Stimulated activated CD4-positive, alpha-beta T cell treated with anti-CD3 and anti-CD28 coated beads, Interleukin-2, amount 100 ng/mL, for 4 hours (primary cell): ENCODE measurements at regions not wholly inside any gene's neighbourhood (a gene's known extent, or its start where the extent isn't known, plus 50 kb on each side); places are given as distances from the start of the nearest gene placed in this dataset.

Experiments
- DNase-seq: peaks from one replicate; pipeline ENCODE4 v3.0.0-alpha.2; 2020; ENCODE audit warnings: low read depth

DNA sequence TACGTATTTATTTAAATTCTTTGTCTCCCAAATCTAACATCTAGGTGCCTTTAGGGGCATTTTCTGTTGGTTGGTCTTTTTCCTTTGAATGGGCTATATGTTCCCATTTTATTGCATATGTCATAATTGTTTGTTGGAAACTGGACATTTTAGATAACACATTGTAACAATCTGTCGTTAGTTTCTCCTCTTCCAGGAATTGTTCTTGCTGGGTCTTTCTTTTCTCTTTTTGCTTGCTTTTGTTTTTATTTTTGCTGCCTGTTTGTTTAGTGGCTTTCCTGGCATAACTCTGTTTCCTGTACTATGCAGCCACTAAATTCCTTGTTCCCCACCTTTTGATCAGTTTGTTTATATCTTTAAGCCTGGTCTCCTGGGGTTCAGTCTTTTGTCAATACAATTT, 244.3 kb upstream of the RTL1 start:
- no peak for DNase-seq

DNA sequence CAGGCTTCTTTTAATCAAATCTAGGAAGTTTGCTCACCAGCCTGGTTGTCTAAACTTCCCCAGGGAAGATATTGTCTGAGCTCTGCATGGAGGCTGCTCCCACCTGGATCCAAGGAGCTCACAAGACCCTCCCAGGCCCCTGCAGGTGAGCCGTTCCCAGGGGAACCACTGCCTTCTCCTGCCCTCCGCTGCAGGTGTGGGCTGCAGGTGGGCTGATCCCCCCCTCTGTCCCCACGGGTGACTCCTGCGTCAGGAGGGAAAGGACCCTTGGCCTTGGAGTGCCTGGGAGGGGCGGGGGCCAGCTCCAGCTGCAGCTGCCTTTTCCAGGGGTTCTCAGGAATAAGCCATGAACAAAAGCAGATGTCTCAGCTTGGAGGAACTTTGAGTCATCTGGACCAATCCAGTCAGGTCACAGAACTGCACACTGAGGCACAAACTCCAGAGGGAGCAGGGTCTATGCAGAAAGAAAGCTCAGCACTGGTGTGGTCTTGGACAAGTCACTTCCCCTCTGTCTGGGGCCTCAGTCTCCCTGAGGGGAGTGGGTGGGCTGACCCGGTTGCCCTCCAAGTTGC, 246.6 kb upstream of the RTL1 start:
- no peak for DNase-seq

DNA sequence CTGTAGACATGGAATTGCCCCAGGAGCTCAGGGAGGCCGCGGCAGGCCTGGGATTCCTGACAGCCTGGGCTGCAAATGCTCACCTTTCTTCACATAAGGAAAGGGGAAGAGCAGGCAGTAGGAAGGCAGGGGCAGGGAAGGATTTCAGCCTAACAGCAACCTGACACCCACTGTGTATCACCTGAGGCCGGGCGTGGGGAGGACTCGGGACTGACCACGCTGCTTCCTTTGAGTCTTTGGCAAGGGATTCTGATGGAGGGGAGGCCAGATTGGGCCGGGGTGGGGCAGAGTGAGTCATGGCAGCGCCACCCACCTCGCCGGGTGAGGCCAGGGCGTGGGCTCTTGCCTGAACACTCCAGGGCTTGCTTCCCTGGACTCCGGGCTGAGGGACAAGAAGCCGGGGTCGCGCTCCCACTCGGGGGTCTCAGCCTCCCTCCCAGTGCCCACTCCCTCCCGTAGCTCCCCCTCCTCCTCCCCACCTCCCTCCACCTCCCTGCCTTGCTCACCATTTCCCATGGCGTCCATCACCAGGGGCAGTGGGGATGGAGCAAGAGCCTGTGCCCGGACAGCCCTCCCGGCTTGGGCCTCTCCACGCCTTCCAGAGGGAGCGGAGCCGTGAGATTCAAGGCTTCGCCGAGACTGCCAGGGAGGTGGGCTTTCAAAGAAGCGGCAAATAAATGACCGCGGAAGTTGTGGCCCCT, 247.9 kb upstream of the RTL1 start:
- no peak for DNase-seq

DNA sequence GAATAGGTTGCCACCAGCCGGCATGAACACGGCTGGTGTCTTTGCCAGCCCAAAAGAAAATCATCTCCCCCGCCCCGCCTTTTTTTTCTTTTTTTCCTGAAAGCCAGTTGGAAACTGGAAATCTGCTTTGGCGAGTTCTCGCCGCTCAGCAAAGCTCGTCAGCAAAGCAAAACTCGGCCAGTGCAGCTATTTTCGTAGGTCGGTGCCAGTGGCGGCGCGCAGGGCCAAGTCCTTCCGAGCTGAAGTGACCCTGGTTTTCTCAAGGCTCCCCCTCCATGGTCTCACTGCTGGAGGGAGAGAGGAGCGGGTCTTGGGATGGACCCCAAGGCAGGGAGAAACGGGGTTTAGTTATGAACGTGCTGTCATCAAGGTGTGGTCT, 248.4 kb upstream of the RTL1 start:
- no peak for DNase-seq

DNA sequence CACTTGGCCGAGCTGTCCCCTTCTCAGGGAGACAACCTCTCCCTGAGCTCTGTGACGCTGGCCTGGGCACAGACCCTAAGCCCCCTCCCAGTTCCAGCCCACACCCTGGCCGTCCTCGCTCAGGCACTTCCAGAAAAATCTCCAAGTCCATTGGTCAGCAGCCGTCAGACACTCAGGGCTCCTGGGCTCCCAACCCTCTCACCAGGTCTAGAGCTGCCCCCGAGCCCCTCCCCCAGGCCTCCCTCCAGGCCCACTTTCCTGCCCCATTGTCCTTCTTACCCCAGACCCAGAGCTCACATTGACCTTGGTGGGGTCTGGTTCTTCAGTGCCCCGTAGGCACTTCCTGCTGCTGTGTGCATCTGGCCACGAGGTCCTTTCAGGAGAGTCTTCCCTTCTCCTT, 249.3 kb upstream of the RTL1 start:
- no peak for DNase-seq

DNA sequence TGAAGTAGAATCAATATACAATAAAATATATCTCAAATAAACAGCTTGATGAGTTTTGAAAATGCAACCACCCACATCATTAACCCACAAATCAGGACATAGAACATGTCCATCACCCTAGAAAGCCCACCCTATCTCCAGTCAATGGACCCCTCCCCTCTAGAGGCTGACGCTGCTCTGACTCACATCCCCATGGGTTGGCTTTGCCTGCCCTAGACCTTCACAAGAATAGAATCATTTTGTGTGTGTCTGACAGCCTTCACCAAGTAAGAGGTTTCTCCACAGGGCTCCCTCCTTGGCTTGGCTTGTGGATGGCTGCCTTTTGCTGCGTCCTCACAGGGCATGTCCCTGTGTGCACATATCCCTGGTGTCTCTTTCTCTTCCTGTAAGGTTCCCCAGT, 250.2 kb upstream of the RTL1 start:
- DNase-seq: no peak

DNA sequence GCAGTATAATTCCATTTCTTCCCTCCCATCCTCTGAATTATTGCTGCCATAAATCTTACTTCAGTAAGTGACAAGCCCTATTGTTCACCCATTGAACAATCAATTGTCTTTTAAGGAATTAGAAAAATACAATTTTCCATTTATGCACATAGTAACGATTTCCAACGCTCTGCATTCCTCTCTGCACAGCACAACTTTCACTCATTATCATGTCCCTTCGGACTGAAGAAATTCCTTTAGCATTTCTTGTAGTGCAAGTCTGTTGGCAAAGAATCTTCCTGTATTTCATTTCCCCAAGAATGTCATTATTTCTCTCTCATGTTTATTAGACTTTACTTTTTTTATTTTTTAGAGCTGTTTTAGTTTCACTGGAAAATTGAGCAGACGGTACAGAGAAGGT, 252.1 kb upstream of the RTL1 start:
- no peak for DNase-seq

DNA sequence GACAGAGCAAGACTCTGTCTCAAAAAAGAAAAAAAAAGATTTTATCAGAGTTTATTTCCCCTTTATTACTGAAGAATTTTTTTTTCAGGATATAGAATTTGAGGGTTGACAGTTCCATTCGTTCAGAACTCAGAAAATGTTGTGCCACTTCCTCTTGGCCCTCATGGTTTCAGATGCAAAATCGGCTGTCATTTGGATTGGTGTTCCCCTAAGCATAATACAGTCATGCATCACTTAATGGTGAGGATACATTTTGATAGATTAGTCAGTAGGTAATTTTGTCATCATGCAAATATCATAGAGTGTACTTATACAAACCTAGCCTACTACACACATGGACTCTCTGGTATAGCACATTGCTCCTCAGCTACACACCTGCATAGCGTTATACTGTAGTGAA, 263.9 kb upstream of the RTL1 start:
- no peak for DNase-seq

DNA sequence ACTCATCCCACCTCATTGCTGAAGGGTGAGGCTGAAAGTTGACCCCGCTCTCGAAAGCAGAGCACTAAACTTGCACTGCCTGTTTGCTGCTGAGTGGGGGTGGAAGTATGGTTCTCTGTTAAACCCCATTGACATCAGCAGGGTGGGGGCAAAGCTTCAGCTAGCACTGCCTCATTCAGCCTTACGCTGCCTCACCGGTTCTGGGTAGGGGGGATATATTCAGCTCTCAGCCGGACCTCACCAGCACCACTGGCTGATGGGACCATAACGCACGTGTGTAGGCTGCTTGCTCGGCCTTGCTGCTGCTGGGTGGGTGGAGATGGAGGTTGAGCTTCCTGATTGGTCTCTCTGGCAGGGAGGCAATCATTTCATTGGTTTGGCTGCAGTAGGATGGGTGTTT, 265.7 kb upstream of the RTL1 start:
- no peak for DNase-seq

DNA sequence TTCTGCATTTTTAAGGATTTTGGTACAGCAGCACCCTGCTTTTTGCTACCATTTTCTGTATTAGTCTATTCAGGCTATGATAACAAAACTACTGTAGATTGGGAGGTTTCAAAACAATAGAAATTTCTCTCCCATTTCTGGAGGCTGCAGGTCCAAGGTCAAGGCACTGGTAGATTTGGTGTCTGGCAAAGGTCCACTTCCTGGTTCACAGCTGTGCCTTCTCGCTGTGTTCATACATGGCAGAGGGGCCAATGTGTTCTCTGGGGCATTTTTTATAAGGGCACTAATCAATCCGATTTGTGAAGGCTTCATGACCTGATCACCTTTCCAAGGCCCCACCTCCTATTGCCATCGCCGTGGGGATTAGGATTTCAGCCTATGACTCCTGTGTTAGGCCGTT, 268.1 kb upstream of the RTL1 start:
- DNase-seq: no peak

DNA sequence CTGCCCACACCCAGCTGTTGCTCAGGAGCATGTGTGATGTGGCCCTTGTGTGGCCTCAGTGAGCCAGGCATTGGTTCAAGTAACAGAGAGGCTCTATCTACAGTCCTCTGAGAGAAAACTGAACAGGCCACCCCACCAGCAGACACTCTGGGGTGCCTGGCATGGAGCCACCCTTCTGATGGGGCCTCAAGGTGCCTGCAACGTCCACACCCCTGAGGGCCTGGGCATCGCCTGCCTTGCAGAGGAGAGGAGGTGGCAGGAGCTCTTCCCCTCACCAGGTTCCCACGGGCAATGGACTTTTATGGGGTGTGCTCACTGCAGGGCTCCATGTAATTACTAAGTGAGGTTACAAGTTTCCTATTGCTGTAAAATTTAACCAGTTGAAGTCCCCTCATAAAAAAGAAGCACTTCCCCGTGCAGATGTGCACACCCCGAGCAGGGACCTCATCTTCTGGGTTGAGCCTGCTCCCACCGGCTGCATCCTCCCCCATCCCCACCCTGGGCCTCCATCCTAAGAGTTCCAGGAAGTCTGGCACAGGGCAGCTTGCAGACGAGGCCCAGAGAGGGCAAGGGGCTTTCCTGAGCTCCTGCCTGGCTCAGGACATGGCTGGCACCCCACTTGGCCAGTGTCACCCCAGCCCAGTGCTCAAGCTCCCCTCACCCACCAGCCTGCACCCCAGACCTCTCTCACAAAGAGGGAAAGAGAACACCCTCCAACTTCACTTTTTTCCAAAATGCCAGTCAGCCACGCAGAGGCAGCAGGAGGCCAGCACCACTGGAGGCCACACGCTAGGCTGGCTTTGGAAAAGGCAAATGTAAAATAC, 270.4 kb upstream of the RTL1 start:
- DNase-seq: no peak

DNA sequence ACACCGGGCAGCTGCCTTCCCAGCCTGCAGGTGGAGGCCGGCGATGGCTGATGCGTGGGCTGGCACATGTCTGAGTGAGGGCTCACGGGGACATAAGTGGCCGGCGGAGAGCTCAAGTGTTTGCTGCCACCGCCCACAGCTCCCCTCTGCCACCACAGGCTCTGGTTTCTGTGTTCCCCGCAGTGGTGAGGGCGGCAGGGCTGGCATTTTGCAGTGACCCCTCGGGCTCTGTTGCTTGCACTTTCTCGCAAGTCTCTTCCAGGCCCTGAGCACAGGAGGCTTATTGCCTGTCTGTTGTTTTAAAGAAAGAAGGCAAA, 271.0 kb upstream of the RTL1 start:
- DNase-seq: no peak

DNA sequence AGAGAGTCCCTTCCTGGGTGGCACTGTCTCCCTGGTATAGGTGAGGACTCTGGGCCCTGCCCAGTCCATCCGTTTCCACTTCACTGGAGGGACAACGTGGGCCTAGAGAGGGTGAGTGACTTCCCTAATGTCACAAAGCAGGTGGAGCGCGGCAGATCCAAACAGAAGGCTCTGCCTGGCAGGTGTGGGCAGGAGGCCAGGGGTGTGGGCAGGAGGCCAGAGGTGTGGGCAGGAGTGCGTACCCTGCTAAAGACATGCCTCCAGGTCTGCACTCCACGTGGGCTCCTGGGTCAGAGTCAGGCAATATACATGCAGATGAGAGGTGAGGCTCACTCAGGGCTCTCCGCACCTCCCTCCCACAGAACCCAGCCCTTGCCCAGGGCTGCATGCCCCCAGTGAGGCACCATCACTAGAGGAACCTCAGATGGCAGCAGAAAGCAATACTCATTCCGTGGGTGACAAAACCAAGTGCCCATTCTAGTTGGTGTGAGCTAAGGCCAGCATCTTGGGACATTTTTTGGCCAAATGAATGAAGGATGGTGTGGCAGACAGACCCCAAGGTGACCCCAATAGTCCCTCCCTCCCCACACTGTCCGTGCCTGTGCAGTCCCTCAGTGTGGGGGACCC, 271.6 kb upstream of the RTL1 start:
- no peak for DNase-seq

DNA sequence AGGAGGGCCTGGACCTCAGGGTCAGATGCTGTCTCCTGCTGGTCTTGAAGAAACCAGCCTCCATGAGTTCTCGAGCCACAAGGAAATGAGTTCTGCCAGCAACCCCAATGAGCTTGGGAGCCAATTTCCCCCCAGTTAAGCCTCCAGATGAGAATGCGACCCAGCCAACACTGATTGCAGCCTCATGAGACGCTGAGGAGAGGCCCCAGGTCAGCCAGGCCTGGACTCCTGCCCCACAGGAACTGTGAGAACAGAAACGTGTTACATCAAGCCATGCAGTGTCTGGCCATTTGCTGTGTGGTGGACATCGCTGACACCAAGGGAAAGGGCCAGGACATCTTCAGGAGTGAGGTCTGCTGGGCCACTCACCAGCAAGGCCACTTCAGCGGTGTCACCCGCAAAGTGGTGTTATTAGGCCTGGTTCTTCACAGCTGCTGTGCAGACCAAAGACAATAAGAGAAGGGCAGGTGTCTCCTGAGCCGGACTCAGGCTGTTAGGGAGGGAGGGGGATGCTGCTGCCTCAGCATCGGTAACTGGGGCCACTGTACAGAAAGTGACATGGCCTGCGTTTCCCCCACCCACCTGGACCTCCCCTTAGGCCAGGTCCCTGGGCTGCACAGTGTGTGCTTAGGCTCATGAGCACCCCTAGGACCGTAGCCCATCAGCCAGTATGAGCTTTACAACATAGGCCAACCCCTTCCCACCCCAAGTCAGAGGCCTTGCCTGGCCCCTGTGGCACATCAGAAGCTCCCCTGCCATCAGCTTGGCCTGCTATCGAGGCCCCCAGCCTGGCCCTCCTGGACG, 272.4 kb upstream of the RTL1 start:
- DNase-seq: no peak

DNA sequence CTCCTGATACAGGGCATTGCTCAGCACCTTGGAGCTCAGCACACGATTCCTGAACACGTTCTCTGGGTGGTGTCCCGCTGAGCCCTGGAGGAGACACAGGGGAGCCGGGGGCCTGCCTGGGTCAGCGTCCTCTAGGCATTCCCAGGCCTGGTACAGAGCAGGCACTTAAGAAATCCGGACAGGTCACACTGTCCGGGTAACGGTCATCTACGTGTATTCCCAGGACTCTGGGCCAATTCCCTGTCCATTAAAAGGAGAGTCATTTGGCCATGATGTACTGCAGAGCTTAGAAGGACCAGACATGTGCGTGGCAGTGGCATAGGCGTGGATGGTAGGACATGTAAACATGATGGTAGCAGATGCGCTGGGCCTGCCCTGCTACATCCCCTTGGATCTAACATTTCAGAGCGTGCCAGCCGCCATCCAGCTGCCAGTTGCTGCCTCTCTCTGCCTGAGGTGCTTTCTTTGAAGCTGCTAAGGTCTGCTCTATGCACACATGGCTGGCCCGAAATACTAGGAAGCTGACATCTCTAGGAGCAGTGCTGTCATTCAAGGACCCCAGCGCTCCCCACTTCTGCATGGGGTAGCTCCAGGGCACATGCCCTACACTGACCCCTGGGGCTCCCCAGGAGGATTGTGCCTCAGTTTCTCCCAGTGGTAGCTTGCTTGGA, 273.1 kb upstream of the RTL1 start:
- no peak for DNase-seq

DNA sequence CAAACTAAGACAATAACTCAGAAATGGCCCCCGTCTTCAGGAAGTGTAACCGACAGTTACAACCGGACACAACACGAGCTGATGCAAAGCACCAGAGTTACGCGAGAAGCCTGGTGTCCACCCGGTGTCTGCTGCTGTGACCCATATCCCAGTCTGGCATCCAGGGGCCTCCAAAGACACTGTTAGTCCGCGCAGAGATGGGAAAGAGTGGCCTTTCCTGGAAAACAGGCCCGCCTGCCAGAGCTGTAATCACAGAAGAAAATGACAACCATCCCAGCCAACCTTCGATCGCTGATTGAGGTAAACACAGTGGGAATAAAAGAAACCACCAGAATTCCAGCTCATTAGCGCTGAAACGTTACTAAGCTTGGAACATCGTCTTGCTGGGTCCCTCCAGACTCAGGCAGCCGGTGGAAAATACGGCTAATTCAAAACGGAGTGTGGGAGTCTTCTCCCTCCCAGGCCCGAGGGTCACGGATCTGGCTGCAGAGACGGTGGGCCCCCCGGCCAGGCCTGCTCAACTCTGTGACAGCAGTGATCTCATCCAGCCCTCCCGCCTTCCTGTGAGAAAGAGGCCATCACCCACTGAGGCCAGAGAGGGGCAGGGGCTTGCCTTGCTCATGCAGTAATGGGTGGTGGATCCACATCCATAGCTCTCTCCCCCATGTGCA, 273.9 kb upstream of the RTL1 start:
- DNase-seq: no peak

DNA sequence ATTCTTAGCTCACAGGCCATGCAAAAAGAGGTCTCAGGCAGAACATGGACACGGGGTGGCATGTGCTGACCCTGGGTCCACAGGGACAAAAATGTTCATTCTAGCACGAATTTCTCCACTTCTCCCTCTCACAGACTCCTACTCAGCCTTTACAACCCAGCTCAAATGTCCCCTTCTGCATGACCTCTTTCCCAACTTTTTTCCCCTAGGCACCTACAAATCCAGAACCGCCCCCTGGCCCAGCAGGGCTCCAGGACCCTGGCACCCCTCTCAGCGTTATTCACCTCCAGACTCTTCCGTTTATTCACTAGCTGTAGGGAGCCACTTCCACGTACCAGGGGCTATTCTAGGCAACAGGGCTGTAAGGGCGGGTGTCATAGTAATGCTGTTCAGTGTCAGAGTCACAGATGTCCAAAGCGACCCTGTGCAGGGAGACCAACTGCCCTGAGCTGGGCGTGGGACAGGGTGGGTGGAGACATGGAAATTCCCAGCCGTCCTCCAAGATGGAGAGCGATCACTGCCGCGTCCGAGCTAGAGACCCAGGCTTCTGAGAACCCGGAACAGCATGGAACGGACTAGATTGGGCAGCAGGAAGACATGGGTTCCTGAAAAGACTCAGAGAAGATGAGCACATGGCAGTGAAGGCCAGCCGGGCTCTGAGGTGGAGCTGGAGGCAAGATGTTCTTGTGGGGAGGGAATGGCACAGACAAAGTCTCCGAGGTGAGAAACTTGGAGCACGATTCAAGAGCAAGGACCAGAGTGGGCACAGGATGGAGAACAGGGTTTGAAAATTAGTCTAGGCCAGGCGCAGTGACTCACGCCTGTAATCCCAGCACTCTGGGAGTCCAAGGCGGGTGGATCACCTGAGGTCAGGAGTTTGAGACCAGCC, 274.9 kb upstream of the RTL1 start:
- no peak for DNase-seq

DNA sequence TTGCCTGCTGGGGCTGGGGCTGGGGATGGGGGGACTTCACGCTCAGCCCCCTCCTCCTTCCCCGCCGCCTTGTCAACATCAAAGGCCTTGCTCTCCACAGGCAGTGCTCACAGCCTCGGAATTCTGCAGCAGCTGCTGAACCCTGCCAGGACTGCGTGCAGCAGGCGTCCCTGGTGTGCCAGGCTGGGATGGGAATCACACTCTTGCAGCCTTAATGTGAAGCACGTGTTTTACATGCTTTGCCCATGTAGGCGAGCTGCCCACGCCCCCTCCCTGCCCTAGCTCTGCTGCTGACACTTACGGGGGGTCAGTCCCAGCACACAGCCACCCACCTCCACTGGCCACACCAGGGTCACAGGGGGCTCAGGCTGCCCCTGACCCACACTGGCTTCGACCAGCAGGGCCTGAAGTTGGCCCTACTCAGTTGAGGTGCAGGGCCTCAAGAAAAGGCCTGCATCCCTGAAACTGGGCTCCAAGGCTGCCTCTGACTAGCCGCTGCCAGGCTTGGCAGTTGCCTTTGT, 276.2 kb upstream of the RTL1 start:
- no peak for DNase-seq

DNA sequence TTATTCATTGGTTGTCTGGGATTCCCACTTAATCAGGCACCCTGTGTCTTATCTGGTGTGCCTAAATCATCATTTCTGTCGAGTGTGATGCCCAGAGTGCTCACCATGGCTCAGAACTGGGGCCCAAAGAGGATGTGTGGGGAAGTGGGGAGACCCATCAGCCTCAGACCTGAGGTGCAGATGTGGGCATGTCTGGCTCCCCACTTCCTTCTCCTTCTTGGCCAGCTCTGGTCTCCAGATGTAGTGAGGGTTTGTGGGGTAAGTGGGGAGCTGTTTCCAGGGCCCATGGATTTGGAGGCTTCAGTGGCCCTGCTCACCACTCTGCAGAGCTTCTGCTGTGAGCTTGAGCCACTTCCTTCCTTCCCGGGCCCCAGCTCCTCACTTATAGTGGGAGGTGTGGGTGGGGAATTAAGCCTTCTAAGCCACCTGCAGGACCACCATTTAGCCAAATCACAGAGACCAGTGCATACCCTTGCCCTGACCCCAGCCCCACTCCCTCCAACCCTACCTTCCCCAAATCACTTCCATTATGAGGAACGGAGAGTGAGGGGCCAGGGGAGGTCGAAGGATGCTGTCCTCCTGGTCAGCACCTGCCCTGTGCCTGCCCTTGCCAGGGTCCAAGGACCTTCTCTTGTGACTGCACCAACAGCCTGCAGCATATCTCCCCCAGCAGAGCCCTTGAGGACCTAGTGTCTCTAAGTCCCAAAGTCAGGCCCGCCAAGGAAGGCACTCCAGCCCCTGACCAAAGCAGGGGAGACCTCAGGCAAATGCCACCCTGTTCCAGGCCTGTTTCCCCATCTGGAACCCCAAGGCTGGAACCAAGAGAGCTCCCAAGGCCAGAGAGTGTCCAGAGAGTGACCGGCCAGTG, 278.2 kb upstream of the RTL1 start:
- DNase-seq: no peak
